Heart left ventricle (tissue), 13 donors: ENCODE measurements at regions not wholly inside any gene's neighbourhood (a gene's known extent, or its start where the extent isn't known, plus 50 kb on each side); places are given as distances from the start of the nearest gene placed in this dataset.
A peak's percentile ranks its signal among the peaks of the same experiment; 100 is the strongest.

Source experiments
- POLR2A ChIP-seq, 2 donors: fragments of 450-650 bp; IDR thresholded peaks; one replicate each; pipeline ENCODE4 v1.6.1; 2017; ENCODE audit warnings: antibody characterized with exemption in 2 of 2, mild to moderate bottlenecking in 2 of 2, moderate library complexity in 2 of 2
- TF ChIP-seq, protein P1 (sequence below), 12 donors: fragments of 200-600 bp; sonication (generic) in 4 of 12; IDR thresholded peaks; one replicate each; pipeline versions ENCODE4 v1.5.0 to v1.8.0; 2018 to 2022; ENCODE audit warnings: antibody characterized with exemption in 12 of 12, mild to moderate bottlenecking in 5 of 12
- donor health status: ischemic (EF 13 %, LVEDD 7.1; RV severe dilation, severe dysfunction).
- donor health status: DM: no; HTN: yes; CAD: no.
- donor health status: DM: no; HTN: no; CAD: no.
- donor health status: ischemic (EF 25% LVEDD 6.9; RV normal size, moderate dysfunction).
- donor health status: ischemic (EF 25% LVEDD 5.7; RV mildly dilated, moderate dysfunction).
- donor health status: ischemic (EF 35%, LVEDD 5.7; RV mildly dilated, moderate dysfunction).
- donor health status: nonischemic (EF 11% LVEDD 7.7; RV severe dilation, severe dysfunction).
- donor health status: DM: yes; HTN: yes; CAD: no.
- donor health status: PGD.
- donor health status: ischemic (EF 29% LVEDD 5.4; RV normal size, mild dysfunction).
- donor health status: nonischemic (EF 23%, LVEDD 6.1; RV moderate dilation, normal function).

- TF ChIP-seq, protein P1, sequence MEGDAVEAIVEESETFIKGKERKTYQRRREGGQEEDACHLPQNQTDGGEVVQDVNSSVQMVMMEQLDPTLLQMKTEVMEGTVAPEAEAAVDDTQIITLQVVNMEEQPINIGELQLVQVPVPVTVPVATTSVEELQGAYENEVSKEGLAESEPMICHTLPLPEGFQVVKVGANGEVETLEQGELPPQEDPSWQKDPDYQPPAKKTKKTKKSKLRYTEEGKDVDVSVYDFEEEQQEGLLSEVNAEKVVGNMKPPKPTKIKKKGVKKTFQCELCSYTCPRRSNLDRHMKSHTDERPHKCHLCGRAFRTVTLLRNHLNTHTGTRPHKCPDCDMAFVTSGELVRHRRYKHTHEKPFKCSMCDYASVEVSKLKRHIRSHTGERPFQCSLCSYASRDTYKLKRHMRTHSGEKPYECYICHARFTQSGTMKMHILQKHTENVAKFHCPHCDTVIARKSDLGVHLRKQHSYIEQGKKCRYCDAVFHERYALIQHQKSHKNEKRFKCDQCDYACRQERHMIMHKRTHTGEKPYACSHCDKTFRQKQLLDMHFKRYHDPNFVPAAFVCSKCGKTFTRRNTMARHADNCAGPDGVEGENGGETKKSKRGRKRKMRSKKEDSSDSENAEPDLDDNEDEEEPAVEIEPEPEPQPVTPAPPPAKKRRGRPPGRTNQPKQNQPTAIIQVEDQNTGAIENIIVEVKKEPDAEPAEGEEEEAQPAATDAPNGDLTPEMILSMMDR (IDR thresholded peaks at IDR 0.05): peak in 2 of 12 donors; percentile 11 to 14
- TF ChIP-seq POLR2A (IDR thresholded peaks at IDR 0.05): no peak
Measured at GRCh38 chr13:44128552-44129001, 245.0 kb upstream of the SERP2 start.
